GM19239 (cell line): ENCODE measurements at regions not wholly inside any gene's neighbourhood (a gene's known extent, or its start where the extent isn't known, plus 50 kb on each side); places are given as distances from the start of the nearest gene placed in this dataset.
A peak's percentile ranks its signal among the peaks of the same experiment; 100 is the strongest.
"Not testable (repeated sequence)": the region's sequence is repeated elsewhere in the genome, so short reads cannot be mapped to it uniquely, and the experiment has no call there.

Experiments used
- DNase-seq: peaks from one replicate; pipeline ENCODE4 v3.0.0; 2011; ENCODE audit warnings: low spot score; ENCODE audit not compliant: insufficient read length
- FAIRE-seq: peaks from 2 replicates; lab custom pipeline; 2011; peaks lifted over from hg19 to GRCh38; lab: Jason Lieb, UNC

GRCh38 chr1:78291418-78291817 lies 199.4 kb upstream of the PTGFR start:
- no peak for DNase-seq
- no peak for FAIRE-seq

DNA sequence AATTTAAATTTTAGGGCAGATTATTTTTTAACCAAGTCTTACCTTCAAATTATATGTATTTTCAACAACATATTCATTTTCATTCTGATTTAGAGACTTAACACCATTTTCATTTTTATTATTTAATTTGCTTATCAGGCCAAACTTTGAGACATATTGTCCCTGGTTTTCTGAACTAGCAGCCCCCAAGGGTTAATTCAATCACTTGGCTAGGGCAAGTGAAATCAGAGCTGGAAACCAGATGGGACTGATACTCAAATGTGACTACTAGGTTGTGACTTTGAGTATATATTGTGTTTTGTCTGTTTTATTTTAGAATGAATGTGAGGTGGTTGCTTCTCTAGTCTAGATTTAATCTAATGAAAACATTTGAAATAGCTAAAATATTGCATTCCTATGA lies 198.9 kb upstream of the PTGFR start:
- no peak for DNase-seq
- no peak for FAIRE-seq

DNA sequence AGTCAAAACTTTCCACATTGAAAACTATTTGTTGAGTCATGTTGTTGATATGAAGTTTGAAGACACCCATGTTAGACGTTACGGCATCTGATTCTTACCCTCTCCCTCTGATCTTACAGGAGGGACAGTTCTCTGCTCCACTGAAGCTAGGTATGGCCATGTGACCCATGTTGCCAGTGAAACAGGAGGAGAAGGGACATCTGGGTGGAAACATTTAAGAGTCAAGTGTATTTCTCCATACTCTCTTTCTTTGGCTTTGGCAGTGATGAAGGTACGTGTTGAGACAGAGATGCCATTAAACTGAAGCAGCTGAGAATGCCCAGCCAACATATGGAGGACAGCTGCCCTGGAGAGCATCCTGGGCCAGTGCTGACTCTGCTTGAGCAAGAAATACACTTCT lies 198.4 kb upstream of the PTGFR start:
- FAIRE-seq (no peak), DNase-seq (no peak)

DNA sequence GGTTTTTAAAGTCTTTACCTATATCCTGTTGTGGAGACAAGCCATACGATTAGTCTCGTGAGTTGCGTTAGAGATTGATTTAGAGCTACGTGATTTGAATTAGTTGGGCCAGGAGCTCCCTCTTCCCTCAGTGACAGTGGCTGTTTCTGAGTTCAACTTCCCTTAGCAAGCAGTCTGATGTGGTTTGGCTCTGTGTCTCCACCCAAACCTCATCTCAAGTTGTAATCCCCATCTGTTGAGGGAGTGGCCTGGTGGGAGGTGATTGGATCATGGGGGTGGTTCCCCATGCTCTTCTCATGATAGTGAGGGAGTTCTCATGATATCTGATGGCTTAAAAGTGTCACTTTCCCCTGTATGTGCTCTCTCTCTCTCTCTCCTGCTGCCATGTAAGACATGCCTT lies 192.9 kb upstream of the PTGFR start:
- FAIRE-seq (no peak), DNase-seq (no peak)

DNA sequence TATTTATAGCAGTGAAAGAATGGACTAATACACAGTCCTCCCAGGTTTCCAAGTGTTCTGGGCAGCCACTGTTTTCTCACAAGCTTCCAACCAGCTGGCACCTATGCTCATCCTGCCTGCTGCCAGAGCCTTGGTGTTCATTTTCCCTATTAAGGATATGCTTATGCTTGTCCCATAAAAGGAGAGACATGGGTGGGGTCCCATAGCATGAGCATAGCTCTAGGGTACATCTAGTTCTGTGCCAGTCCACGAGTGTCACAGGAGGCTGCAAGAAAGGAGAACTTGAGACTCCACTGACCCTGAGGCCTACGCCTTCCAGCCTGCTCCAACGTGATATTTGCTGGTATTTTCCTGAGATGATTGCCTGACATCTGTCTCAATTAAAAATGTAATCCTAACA lies 192.4 kb upstream of the PTGFR start:
- FAIRE-seq (no peak), DNase-seq (no peak)

GRCh38 chr1:78301141-78301540 lies 189.6 kb upstream of the PTGFR start:
- no peak for DNase-seq
- FAIRE-seq: no peak

GRCh38 chr1:78303620-78304019 lies 187.2 kb upstream of the PTGFR start:
- no peak for FAIRE-seq
- DNase-seq: no peak

DNA sequence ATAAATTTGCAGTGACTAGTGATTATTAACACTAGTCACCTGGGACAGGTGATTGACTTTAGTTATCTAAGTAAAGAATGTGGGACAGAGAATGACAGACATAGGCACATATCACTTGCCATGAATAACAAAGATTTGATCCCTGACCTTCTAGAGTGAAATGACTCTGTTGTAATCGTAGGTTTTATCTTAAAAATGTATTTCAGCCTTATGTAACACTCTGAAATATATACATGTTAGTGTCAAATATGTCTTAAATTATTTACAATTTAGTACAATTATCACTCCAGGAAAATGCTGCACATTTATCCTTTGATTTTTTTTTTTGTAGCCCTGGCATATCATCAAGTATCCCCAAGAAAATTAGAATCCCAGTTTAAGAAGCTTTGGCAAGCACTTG lies 186.4 kb upstream of the PTGFR start:
- FAIRE-seq (no peak), DNase-seq (no peak)

DNA sequence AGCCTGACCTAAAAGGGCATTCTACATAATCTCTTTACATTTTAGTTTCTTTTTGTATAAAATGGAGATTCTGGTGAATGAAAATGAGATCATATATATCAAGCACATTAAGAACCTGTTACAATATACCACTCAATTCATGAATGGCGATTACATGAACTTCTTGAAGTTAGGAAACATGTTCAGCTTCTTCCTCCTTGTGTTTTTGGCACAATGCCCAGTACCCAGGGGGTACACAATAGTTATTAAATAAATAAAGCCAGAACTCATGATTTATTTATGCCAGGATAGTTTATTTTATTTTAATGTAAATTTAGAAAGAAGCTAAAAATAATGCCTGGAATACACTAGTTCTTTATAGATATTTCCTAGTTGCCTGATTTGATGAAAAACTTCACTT lies 186.0 kb upstream of the PTGFR start:
- no peak for DNase-seq
- no peak for FAIRE-seq

DNA sequence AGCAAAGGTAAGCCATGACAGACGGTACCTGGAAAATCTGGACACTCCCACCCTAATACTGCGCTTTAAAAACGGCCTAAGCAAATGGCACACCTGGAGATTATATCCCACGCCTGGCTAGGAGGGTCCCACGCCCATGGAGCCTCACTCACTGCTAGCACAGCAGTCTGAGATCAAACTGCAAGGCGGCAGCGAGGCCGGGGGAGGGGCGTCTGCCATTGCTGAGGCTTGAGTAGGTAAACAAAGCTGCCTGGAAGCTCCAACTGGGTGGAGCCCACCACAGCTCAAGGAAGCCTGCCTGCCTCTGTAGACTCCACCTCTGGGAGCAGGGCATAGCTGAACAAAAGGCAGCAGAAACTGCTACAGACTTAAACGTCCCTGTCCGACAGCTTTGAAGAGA lies 180.5 kb upstream of the PTGFR start:
- not testable (repeated sequence) for FAIRE-seq, DNase-seq

DNA sequence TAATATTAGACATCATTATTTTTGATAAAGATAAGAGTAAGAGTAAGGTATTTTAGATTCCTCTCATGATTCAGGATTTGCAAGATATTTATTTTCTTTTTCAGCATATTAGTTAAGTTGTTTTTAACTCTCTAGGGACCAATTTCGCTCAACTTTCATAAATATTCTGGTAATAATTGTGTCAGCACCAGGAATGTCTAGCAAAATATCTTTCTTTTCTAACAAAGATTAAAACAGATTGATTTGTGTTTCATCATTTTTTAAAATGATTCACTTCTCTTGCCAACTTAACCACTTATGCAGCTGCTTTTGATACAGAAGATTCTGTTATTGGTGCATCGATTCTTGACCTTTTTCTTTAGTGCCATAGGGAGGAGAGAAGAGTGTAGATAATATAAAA lies 172.8 kb upstream of the PTGFR start:
- no peak for DNase-seq
- no peak for FAIRE-seq

DNA sequence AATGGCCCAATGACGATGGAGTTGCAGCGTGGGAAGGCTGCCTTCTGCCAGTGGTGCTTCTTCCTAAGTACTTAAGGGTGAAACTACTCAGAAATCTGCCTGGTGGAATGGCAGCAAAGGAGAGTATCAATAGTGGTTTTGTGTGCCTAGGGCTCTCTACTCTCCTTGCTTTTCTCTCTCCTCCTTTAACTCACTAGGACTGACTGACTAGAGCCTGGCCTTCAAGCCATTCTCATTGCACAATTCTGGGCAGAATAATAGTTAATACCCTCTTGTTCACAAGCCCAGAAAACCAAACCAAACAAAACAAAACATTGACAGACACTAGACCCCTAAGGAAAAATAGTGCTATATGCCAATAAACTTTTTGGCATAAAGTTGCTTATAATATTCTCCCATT lies 171.2 kb upstream of the PTGFR start:
- DNase-seq (no peak), FAIRE-seq (no peak)

DNA sequence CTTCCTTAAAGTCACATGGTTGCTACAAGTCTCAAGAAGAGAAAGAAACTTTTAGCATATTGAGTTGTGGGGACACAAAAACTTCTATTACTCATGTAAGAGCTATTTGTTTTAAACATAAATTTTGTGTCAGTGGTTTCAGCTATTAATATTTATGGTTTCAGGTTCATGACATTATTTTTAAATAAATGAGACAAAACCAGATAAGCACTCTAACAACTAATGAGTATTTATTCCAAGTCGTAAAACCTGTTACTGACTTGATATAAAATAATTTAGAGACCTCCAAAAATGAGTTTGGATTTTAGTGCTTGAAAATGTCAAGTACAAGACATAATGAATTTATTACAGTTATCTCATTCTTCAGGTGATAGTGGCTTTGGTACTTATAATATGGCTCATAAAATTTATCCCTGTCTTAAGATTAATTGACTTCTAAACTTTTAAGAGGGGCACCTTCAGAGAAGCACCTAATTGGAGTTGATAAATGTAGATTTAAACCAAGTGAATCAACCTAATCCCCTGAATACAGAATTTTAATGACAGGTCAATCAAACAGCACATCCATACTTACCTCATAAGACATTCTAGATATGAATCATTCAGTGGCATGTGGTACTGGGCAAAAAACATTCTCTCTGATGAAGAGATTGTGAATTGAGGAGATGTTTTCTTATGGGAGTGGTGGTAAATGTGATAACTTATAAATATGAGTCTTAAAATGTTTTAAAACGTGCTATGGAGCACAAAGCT lies 167.7 kb upstream of the PTGFR start:
- no peak for DNase-seq
- no peak for FAIRE-seq

- peak; percentile 40 for FAIRE-seq
- no peak for DNase-seq
Observed at GRCh38 chr1:78325293-78325692, 165.5 kb upstream of the PTGFR start.

DNA sequence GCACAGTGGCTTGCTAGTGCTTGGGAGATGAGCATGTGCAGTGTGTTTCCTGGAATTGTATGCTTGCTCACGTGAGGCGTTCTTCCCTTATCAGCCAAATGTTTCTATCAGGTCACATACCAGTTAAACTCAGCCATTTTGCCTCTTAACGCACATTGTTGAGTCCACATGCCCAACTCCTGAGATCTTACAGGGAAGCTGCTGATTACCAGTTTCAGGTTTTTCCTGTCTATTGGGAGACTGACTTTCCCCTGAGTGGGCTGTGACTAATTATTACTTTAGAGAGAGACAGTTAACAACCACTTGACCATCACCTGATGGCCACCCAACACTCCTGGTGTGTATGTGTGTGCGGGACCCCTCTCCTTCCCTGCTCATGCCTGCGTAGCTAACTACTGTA lies 161.3 kb upstream of the PTGFR start:
- FAIRE-seq (no peak), DNase-seq (no peak)

DNA sequence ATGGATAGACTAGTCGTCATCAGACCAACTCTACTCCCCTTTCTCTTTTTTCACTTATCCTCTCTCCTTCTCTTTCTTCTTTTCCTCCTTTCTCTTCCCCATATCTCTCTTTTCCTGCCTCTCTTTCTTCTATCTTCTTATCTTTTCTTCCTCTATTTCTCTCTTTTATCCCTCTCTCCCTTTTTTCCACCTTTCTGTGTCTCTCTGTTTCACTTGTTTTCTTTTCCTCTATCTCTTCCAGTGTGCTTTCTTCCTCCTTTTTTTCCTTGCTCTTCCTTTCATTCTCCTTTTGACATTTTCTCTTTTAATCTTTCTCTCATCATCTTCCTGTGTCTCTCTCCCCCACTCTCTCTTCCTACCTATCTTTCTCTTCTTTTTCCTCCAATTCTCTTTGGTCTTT lies 159.0 kb upstream of the PTGFR start:
- FAIRE-seq (peak; percentile 21), DNase-seq (no peak)

DNA sequence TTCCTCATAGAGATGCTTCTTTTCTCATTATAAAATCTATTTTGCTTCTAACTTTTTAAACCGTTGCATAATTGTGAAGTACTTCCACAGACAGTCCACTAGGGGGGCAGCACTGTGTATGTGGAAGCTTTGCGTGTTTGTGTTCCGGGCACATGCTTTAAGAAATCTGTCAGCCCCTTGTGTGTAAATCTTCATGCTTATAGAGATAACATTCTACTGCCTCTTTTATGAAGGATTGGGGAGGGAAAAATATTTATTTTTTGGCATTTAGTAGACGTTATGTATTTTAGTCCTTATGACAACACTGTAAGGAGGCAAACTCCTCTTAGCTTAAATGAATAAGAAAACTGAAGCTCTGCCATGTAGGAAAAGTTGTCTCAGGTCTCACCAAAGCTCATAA lies 157.3 kb upstream of the PTGFR start:
- FAIRE-seq (peak; percentile 87), DNase-seq (peak; percentile 3)

DNA sequence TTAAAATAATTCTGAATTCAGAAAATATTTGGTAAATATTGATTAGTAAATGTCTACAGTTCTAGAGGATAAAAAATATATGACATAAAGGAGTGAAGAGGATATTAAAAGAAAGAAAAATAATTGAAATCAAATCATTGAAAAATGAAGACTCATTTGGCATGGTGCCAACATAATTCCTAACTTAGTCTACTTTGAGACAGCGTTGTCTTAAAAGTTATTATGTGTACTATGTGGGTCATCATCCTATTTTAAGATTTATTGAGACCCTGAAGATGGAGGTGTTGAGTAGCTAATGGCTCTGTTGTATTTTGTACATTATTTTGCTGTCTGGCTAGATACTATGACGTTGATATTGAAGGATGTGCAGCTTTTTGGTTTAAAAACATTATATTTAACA lies 156.7 kb upstream of the PTGFR start:
- no peak for DNase-seq
- FAIRE-seq: no peak

GRCh38 chr1:78334952-78335351 lies 155.8 kb upstream of the PTGFR start:
- FAIRE-seq: no peak
- no peak for DNase-seq

DNA sequence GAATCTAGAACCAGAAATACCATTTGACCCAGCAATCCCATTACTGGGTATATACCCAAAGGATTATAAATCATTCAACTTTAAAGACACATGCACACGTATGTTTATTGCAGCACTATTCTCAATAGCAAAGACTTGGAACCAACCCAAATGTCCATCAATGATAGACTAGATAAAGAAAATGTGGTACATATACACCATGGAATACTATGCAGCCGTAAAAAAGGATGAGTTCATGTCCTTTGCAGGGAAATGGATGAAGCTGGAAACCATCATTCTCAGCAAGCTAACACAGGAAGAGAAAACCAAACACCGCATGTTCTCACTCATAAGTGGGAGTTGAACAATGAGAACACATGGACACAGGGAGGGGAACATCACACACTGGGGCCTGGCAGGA lies 154.0 kb upstream of the PTGFR start:
- DNase-seq, FAIRE-seq: not testable (repeated sequence)

DNA sequence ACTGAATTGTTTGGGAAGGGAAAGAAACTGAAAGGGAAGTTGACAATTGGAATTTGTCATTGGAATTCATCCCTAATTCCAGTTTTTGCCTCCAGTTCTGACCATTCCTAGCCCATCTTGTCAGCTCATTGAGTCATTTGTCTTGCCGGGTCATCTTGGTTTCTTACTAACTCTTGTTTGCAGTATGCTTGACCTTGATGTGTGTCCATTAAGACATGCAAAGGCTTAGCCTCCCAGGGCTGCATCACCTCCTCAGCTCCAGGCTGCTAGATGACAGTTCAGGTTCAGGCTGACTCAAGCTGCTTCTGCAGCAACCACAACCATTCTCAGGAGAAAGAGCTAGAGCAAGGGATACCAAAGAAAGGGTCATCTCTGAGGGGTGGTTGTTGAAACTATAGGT lies 151.3 kb upstream of the PTGFR start:
- DNase-seq: no peak
- no peak for FAIRE-seq

DNA sequence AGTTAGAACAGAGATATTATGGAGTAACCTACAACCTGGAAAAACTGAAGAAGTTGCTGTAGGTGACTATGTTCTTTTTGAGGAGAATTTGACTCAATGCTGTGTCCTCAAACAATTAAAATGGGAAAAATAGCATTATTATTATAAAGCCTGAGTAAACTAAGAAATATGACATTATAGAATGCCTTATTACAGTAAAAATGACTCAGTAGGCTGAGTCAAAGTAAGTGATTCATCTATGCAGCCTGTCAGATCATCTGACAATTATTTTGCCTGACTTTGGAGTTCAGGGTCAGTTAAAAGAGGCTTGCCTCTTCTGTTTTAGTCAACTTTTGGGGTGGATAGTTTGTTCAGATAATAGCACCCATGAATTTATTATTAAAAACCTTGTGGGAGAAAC lies 150.8 kb upstream of the PTGFR start:
- FAIRE-seq: no peak
- DNase-seq: no peak
